Fibroblast of pulmonary artery (primary cell): ENCODE measurements at regions not wholly inside any gene's neighbourhood (a gene's known extent, or its start where the extent isn't known, plus 50 kb on each side); places are given as distances from the start of the nearest gene placed in this dataset.

Source experiments
- DNase-seq: peaks from one replicate; pipeline ENCODE4 v3.0.0-alpha.2; 2010; ENCODE audit warnings: low read depth
- H3K4me3 ChIP-seq: replicated peaks from 2 replicates; pipeline ENCODE4 v1.5.1; 2011; ENCODE audit warnings: low read depth, mild to moderate bottlenecking, control low read depth, low read length, moderate library complexity
- CTCF ChIP-seq: IDR thresholded peaks from 2 replicates; pipeline ENCODE4 v1.5.1; 2011; ENCODE audit warnings: mild to moderate bottlenecking, control low read depth, low read length, inconsistent platforms; ENCODE audit errors: missing control alignments

DNA sequence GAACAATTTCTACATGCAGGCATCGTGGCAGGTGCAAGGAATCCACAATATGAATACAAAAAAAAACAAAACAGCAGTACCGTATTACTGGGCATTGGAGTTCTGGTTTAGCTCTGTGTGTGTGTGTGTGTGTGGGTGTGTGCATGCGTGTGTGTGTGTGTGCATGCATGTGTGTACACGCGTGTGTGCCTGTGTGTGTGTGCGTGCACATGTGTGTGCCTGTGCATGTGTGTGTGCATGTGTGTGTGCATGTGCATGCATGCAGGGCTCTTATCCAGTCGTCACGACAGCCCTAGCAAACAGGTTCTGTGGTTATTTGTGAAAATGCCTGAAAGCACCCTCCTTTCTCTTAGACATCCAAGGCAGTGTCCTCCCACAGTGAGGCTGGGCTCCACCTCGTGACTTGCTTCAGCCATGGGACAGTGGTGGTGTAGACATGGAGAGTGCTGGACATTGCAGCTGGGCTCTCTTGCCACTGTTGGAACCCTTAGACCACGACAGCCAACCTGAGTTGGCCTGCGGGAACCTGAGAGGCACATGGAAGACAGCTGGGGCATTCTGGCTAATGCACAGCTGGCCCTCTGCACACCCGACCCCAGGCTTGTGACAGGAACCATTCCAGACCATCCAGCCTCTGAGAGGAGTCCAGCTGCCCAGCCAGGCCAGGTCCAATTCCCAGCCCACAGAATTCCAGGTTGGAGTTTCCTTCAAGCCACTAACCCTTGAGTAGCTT lies 173.4 kb upstream of the SHH start:
- no peak overlapping the region for H3K4me3 ChIP-seq
- no peak for TF ChIP-seq CTCF
- no peak for DNase-seq

DNA sequence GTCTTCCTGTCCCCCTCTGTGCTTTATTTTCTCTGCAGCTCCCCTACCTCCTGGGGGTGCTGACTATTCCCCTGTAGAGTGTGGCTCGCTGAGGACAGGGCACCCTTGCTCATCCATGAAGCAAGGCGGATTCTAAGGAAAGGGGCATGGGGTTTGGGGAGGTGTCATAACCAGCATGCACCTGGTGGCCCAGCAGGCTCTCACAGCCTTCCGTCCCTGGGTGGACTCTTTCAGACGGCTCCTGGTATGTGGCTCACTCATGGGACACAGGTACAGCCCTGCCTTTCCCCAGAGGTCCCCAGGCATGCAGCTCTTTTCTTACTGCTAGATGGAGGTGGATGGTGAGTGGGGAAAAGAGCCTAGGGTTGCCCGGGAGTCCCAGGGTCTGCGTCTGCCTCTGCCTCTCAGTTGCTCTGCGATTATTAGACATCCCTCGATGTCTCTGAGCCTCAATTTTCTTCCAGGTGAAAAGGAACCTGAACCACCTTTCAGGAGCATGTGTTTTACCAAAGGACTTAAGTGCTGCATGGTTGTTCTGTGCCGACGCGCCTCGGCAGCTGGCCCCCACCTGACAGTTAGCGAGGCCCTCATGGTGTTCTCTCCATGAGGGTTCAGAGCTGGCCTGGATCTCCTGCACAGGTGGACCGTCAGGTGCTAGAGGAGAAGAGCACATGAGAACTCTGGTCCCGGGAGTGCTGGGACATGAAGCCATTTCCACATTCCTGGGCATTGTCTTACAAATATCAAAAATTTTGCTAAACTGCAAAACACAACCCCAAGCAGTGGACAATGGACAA lies 172.5 kb upstream of the SHH start:
- DNase-seq: no peak
- TF ChIP-seq CTCF: no peak
- H3K4me3 ChIP-seq: no peak overlapping the region

- H3K4me3 ChIP-seq: no peak overlapping the region
- TF ChIP-seq CTCF: no peak
- DNase-seq: no peak
Observed at GRCh38 chr7:155984028-155984580, 171.8 kb upstream of the SHH start.

GRCh38 chr7:155983176-155983815 lies 171.0 kb upstream of the SHH start:
- H3K4me3 ChIP-seq: no peak overlapping the region
- no peak for TF ChIP-seq CTCF
- DNase-seq: no peak

DNA sequence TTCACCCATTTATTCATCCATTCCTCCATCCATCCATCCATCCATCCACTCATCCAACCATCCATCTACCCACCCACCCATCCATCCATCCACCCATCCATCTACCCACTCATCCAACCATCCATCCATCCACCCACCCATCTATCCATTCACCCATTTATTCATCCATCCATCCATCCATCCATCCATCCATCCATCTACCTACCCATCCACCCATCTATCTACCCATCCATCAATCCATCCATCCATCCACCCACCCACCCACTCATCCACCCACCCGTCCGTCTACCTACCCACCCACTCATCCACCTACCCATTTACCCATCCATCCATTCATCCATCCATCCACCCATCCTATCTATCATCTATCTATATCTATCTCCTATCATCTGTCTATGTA lies 169.4 kb upstream of the SHH start:
- no peak overlapping the region for H3K4me3 ChIP-seq
- no peak for DNase-seq
- no peak for TF ChIP-seq CTCF

DNA sequence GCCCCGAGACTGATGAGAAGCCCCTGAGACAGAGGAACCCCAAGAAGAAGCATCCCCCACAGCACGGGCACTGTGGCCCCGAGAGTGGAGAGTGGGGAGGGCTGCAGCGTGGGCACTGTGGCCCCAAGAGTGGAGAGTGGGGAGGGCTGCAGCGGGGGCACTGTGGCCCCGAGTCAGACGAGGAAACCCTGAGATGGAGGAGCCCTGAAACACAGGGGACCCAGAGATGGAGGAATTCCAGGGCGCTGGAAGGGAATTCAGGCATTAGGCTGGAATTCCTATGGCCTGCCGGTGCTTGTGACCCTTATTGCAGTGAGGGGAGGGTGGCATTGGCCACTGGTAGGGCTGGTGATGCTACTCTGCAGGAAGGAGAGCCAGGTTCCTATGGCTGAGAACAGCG lies 168.6 kb upstream of the SHH start:
- DNase-seq: no peak
- no peak overlapping the region for H3K4me3 ChIP-seq
- no peak for TF ChIP-seq CTCF
